SK-N-MC (cell line): ENCODE measurements at regions not wholly inside any gene's neighbourhood (a gene's known extent, or its start where the extent isn't known, plus 50 kb on each side); places are given as distances from the start of the nearest gene placed in this dataset.

Experiments used
- EZH2 ChIP-seq: fragments of 200-600 bp; sonication (generic); IDR thresholded peaks from one replicate; pipeline ENCODE4 v1.6.1; 2017; ENCODE audit warnings: antibody characterized with exemption
- POLR2AphosphoS5 ChIP-seq: IDR thresholded peaks from 2 replicates; pipeline ENCODE4 v1.6.1; 2012; ENCODE audit warnings: mild to moderate bottlenecking, low read depth, low read length, borderline replicate concordance

GRCh38 chr2:191530618-191531017, 147.3 kb upstream of the NABP1 start:
- TF ChIP-seq POLR2AphosphoS5 (no peak), EZH2 (no peak)
